ENCODE measurements at regions not wholly inside any gene's neighbourhood (a gene's known extent, or its start where the extent isn't known, plus 50 kb on each side); places are given as distances from the start of the nearest gene placed in this dataset.
"Not testable (repeated sequence)": the region's sequence is repeated elsewhere in the genome, so short reads cannot be mapped to it uniquely, and the experiment has no call there.

GRCh38 chr11:3516345-3516933 is 125.4 kb downstream of the ART5 start:
- H3K9me3 ChIP-seq (ENCODE audit: control insufficient read depth, low read length); H3K27ac ChIP-seq; H3K4me3 ChIP-seq (ENCODE audit: low read depth, low read length); H3K79me2 ChIP-seq; H2AFZ ChIP-seq; H3K4me2 ChIP-seq (ENCODE audit: low read length); H3K4me1 ChIP-seq; H3K9ac ChIP-seq; H3K36me3 ChIP-seq (ENCODE audit: control insufficient read depth, insufficient read depth, low read length); H3K27me3 ChIP-seq (ENCODE audit: control insufficient read depth, insufficient read depth, low read length): not testable (repeated sequence)

GRCh38 chr11:3514635-3515424 is 127.0 kb downstream of the ART5 start:
- not testable (repeated sequence) for H3K9me3 ChIP-seq (ENCODE audit: control insufficient read depth, low read length); H2AFZ ChIP-seq; H3K9ac ChIP-seq; H3K4me1 ChIP-seq; H3K4me3 ChIP-seq (ENCODE audit: low read depth, low read length); H3K36me3 ChIP-seq (ENCODE audit: control insufficient read depth, insufficient read depth, low read length); H3K4me2 ChIP-seq (ENCODE audit: low read length); H3K27me3 ChIP-seq (ENCODE audit: control insufficient read depth, insufficient read depth, low read length); H3K79me2 ChIP-seq
- H3K27ac ChIP-seq, result peak overlapping the region; percentile 76

- H3K4me3 ChIP-seq (ENCODE audit: low read depth, low read length); H3K36me3 ChIP-seq (ENCODE audit: control insufficient read depth, insufficient read depth, low read length); H3K4me1 ChIP-seq; H2AFZ ChIP-seq; H3K4me2 ChIP-seq (ENCODE audit: low read length); H3K9me3 ChIP-seq (ENCODE audit: control insufficient read depth, low read length); H3K79me2 ChIP-seq; H3K27me3 ChIP-seq (ENCODE audit: control insufficient read depth, insufficient read depth, low read length); H3K9ac ChIP-seq: not testable (repeated sequence)
- peak overlapping the region; percentile 94 for H3K27ac ChIP-seq
These were observed 128.5 kb downstream of the ART5 start for GRCh38 chr11:3513311-3513710.

- H3K4me3 ChIP-seq (ENCODE audit: low read depth, low read length); H3K36me3 ChIP-seq (ENCODE audit: control insufficient read depth, insufficient read depth, low read length); H2AFZ ChIP-seq; H3K27me3 ChIP-seq (ENCODE audit: control insufficient read depth, insufficient read depth, low read length); H3K79me2 ChIP-seq; H3K9me3 ChIP-seq (ENCODE audit: control insufficient read depth, low read length); H3K4me1 ChIP-seq; H3K9ac ChIP-seq; H3K4me2 ChIP-seq (ENCODE audit: low read length): not testable (repeated sequence)
- H3K27ac ChIP-seq, result peak overlapping the region; percentile 94
These were observed 129.0 kb downstream of the ART5 start for GRCh38 chr11:3512751-3513150.

GRCh38 chr11:3512133-3512703 is 129.6 kb downstream of the ART5 start:
- H3K4me3 ChIP-seq (ENCODE audit: low read depth, low read length), result peak overlapping the region; percentile 2

GRCh38 chr11:3511416-3512132 is 130.2 kb downstream of the ART5 start:
- H3K4me1 ChIP-seq; H3K9me3 ChIP-seq (ENCODE audit: control insufficient read depth, low read length); H3K79me2 ChIP-seq; H3K36me3 ChIP-seq (ENCODE audit: control insufficient read depth, insufficient read depth, low read length); H3K9ac ChIP-seq; H3K27me3 ChIP-seq (ENCODE audit: control insufficient read depth, insufficient read depth, low read length): not testable (repeated sequence)
- H2AFZ ChIP-seq, result peak overlapping the region; percentile 58
- H3K27ac ChIP-seq, result peak overlapping the region; percentile 94
- peak overlapping the region; percentile 47 for H3K4me2 ChIP-seq (ENCODE audit: low read length)
- H3K4me3 ChIP-seq (ENCODE audit: low read depth, low read length), result peak overlapping the region; percentile 31

More at GRCh38 chr11:3512133-3512703, 129.6 kb downstream of the ART5 start:
- not testable (repeated sequence) for H2AFZ ChIP-seq; H3K36me3 ChIP-seq (ENCODE audit: control insufficient read depth, insufficient read depth, low read length); H3K4me2 ChIP-seq (ENCODE audit: low read length); H3K9me3 ChIP-seq (ENCODE audit: control insufficient read depth, low read length); H3K79me2 ChIP-seq; H3K27me3 ChIP-seq (ENCODE audit: control insufficient read depth, insufficient read depth, low read length); H3K4me1 ChIP-seq; H3K9ac ChIP-seq
- peak overlapping the region; percentile 94 for H3K27ac ChIP-seq

GRCh38 chr11:3509563-3509962 is 130.6 kb upstream of the ZNF195 start:
- H3K27me3 ChIP-seq (ENCODE audit: control insufficient read depth, insufficient read depth, low read length); H3K4me3 ChIP-seq (ENCODE audit: low read depth, low read length); H3K9me3 ChIP-seq (ENCODE audit: control insufficient read depth, low read length); H3K9ac ChIP-seq; H2AFZ ChIP-seq; H3K79me2 ChIP-seq; H3K27ac ChIP-seq; H3K4me2 ChIP-seq (ENCODE audit: low read length); H3K36me3 ChIP-seq (ENCODE audit: control insufficient read depth, insufficient read depth, low read length); H3K4me1 ChIP-seq: not testable (repeated sequence)

DNA sequence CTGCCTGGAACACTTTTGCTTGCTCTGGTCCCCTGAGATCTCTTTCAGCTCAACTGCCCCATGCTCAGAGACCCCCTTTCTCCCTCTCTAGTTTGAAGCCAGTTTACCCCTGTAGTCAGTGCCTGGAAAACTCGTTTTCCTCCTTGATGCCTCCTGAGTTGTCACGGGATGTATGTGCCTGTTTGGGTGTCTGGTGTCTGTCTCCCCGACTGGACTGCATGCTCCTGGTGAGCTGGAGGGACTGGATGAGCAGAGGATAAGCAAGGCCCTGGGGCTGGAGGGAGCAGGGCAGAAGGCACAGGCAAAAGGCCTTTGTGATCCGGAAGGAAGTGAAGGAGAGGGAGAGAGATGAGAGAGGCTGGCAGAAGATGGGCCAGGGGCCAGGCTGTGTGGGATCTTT is 120.3 kb upstream of the ZNF195 start:
- H3K9ac ChIP-seq; H3K4me3 ChIP-seq (ENCODE audit: low read depth, low read length); H3K36me3 ChIP-seq (ENCODE audit: control insufficient read depth, insufficient read depth, low read length); H3K4me1 ChIP-seq; H3K9me3 ChIP-seq (ENCODE audit: control insufficient read depth, low read length); H3K4me2 ChIP-seq (ENCODE audit: low read length); H3K27ac ChIP-seq; H2AFZ ChIP-seq; H3K79me2 ChIP-seq; H3K27me3 ChIP-seq (ENCODE audit: control insufficient read depth, insufficient read depth, low read length): not testable (repeated sequence)

- H3K9ac ChIP-seq; H2AFZ ChIP-seq; H3K4me3 ChIP-seq (ENCODE audit: low read depth, low read length); H3K4me2 ChIP-seq (ENCODE audit: low read length); H3K9me3 ChIP-seq (ENCODE audit: control insufficient read depth, low read length); H3K4me1 ChIP-seq; H3K27ac ChIP-seq; H3K36me3 ChIP-seq (ENCODE audit: control insufficient read depth, insufficient read depth, low read length); H3K79me2 ChIP-seq; H3K27me3 ChIP-seq (ENCODE audit: control insufficient read depth, insufficient read depth, low read length): not testable (repeated sequence)
These were observed 119.4 kb upstream of the ZNF195 start for GRCh38 chr11:3498356-3498755.

DNA sequence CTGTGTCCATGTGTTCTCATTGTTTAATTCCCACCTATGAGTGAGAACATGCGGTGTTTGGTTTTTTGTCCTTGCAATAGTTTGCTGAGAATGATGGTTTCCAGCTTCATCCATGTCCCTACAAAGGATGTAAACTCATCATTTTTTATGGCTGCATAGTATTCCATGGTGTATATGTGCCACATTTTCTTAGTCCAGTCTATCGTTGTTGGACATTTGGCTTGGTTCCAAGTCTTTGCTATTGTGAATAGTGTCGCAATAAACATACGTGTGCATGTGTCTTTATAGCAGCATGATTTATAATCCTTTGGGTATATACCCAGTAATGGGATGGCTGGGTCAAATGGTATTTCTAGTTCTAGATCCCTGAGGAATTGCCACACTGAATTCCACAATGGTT is 114.2 kb upstream of the ZNF195 start:
- not testable (repeated sequence) for H3K36me3 ChIP-seq (ENCODE audit: control insufficient read depth, insufficient read depth, low read length); H3K4me2 ChIP-seq (ENCODE audit: low read length); H3K79me2 ChIP-seq; H3K4me1 ChIP-seq; H3K9me3 ChIP-seq (ENCODE audit: control insufficient read depth, low read length); H3K27ac ChIP-seq; H3K9ac ChIP-seq; H3K27me3 ChIP-seq (ENCODE audit: control insufficient read depth, insufficient read depth, low read length); H2AFZ ChIP-seq; H3K4me3 ChIP-seq (ENCODE audit: low read depth, low read length)

All from parathyroid adenoma (tissue), 2 donors.